Smooth muscle cell (in vitro differentiated cells): ENCODE measurements at regions not wholly inside any gene's neighbourhood (a gene's known extent, or its start where the extent isn't known, plus 50 kb on each side); places are given as distances from the start of the nearest gene placed in this dataset.

ENCODE experiments used
- DNase-seq: peaks from one replicate; lab custom pipeline; 2025; ENCODE audit not compliant: unreplicated experiment; lab: John Stamatoyannopoulos, UW
- H2AFZ ChIP-seq: fragments of 200-600 bp; sonication (generic); 2 replicates; pipeline ENCODE4 v1.6.0; 2016; ENCODE audit warnings: antibody characterized with exemption, low read depth, mild to moderate bottlenecking
- H3F3A ChIP-seq: fragments of 200-600 bp; sonication (generic); 2 replicates; pipeline ENCODE4 v1.6.0; 2017; ENCODE audit warnings: antibody characterized with exemption, low read depth
- H3K27ac ChIP-seq: fragments of 200-600 bp; sonication (generic); 2 replicates; pipeline ENCODE4 v1.5.1; 2016; ENCODE audit warnings: low read depth, mild to moderate bottlenecking
- H3K27me3 ChIP-seq: fragments of 200-600 bp; sonication (generic); 2 replicates; pipeline ENCODE4 v1.6.1; 2016; ENCODE audit warnings: low read depth, mild to moderate bottlenecking
- H3K36me3 ChIP-seq: fragments of 200-600 bp; sonication (generic); 2 replicates; pipeline ENCODE4 v1.5.1; 2016; ENCODE audit warnings: low read depth
- H3K4me1 ChIP-seq: fragments of 200-600 bp; sonication (generic); 2 replicates; pipeline ENCODE4 v1.5.1; 2016; ENCODE audit warnings: low read depth
- H3K4me2 ChIP-seq: fragments of 200-600 bp; sonication (generic); 2 replicates; pipeline ENCODE4 v1.6.0; 2016; ENCODE audit warnings: mild to moderate bottlenecking
- H3K4me3 ChIP-seq: fragments of 200-600 bp; sonication (generic); 2 replicates; pipeline ENCODE4 v1.5.1; 2016; ENCODE audit warnings: mild to moderate bottlenecking
- H3K79me2 ChIP-seq: fragments of 200-600 bp; sonication (generic); 2 replicates; pipeline ENCODE4 v1.6.0; 2016; ENCODE audit warnings: low read depth, mild to moderate bottlenecking
- H3K9ac ChIP-seq: fragments of 200-600 bp; sonication (generic); 2 replicates; pipeline ENCODE4 v1.6.0; 2016; ENCODE audit warnings: low read depth
- H3K9me3 ChIP-seq: fragments of 200-600 bp; sonication (generic); replicated peaks from 2 replicates; pipeline ENCODE4 v1.5.1; 2016; ENCODE audit warnings: low read depth
- H4K20me1 ChIP-seq: fragments of 200-600 bp; sonication (generic); 2 replicates; pipeline ENCODE4 v1.6.0; 2016; ENCODE audit warnings: low read depth
- CTCF ChIP-seq: fragments of 200-600 bp; sonication (generic); IDR thresholded peaks from 2 replicates; pipeline ENCODE4 v1.5.1; 2017; ENCODE audit warnings: borderline replicate concordance, mild to moderate bottlenecking, antibody characterized with exemption; ENCODE audit not compliant: insufficient read depth, poor library complexity, severe bottlenecking
- WGBS: methylation state at CpG from one replicate; pipeline ENCODE4 v1.1.7; 2016; ENCODE audit warnings: low lambda C conversion rate; 5-methylcytosine and 5-hydroxymethylcytosine counted together

GRCh38 chr4:96342790-96343455, 503.0 kb downstream of the PDHA2 start:
- Histone ChIP-seq H3K36me3 (no peaks in the 10 kb centered on the region), H3K9ac (no peak overlapping the region), H3K4me1 (no peaks in the 10 kb centered on the region), H3K27ac (no peak overlapping the region), H3K79me2 (no peaks in the 10 kb centered on the region), H3K27me3 (no peaks in the 10 kb centered on the region), H3K9me3 (no peaks in the 10 kb centered on the region), H3K4me3 (no peak overlapping the region), H4K20me1 (no peaks in the 10 kb centered on the region), H3K4me2 (no peak overlapping the region), H3F3A (no peaks in the 10 kb centered on the region), H2AFZ (peak overlapping the region; percentile 19)
- no peak for DNase-seq
- 75% methylated on average over 2 of the region's 2 CpGs for WGBS
- no peak for TF ChIP-seq CTCF

- H3K9me3 ChIP-seq = no peaks in the 10 kb centered on the region
- no peaks in the 10 kb centered on the region for H3K36me3 ChIP-seq
These were observed 503.9 kb downstream of the PDHA2 start for GRCh38 chr4:96343836-96344235.

GRCh38 chr4:96347582-96347981, 507.7 kb downstream of the PDHA2 start:
- Histone ChIP-seq H3K27ac (no peak overlapping the region), H3K9me3 (no peaks in the 10 kb centered on the region), H3K79me2 (no peaks in the 10 kb centered on the region), H3K36me3 (no peaks in the 10 kb centered on the region), H3K4me3 (no peak overlapping the region), H3F3A (no peaks in the 10 kb centered on the region), H3K4me2 (no peak overlapping the region), H3K9ac (no peak overlapping the region), H2AFZ (no peak overlapping the region), H4K20me1 (no peaks in the 10 kb centered on the region), H3K27me3 (no peaks in the 10 kb centered on the region), H3K4me1 (no peaks in the 10 kb centered on the region)
- 74% methylated on average over 2 of the region's 2 CpGs for WGBS
- TF ChIP-seq CTCF = no peak
- no peak for DNase-seq

More at GRCh38 chr4:96343836-96344235, 503.9 kb downstream of the PDHA2 start:
- Histone ChIP-seq H3K9ac (no peak overlapping the region), H3K27ac (no peak overlapping the region), H3K4me3 (no peak overlapping the region), H3F3A (no peaks in the 10 kb centered on the region), H3K79me2 (no peaks in the 10 kb centered on the region), H2AFZ (no peak overlapping the region), H3K4me2 (no peak overlapping the region), H3K4me1 (no peaks in the 10 kb centered on the region), H4K20me1 (no peaks in the 10 kb centered on the region), H3K27me3 (no peaks in the 10 kb centered on the region)
- DNase-seq = no peak
- TF ChIP-seq CTCF = no peak

GRCh38 chr4:96352051-96352517, 512.2 kb downstream of the PDHA2 start:
- no peak overlapping the region for H3K27ac ChIP-seq
- H3K4me1 ChIP-seq = no peaks in the 10 kb centered on the region
- H3K4me2 ChIP-seq = peak overlapping the region; percentile 18
- no peaks in the 10 kb centered on the region for H3K36me3 ChIP-seq
- WGBS = 22% methylated on average over 3 of the region's 3 CpGs
- no peaks in the 10 kb centered on the region for H3K9me3 ChIP-seq
- H3K27me3 ChIP-seq = no peaks in the 10 kb centered on the region
- no peaks in the 10 kb centered on the region for H3F3A ChIP-seq
- no peak for DNase-seq
- no peaks in the 10 kb centered on the region for H4K20me1 ChIP-seq
- no peaks in the 10 kb centered on the region for H3K79me2 ChIP-seq
- peak; percentile 57 for TF ChIP-seq CTCF
- H3K4me3 ChIP-seq = no peak overlapping the region
- no peak overlapping the region for H3K9ac ChIP-seq
- H2AFZ ChIP-seq = no peak overlapping the region
